Occipital lobe (tissue), 1 donor: ENCODE measurements at regions not wholly inside any gene's neighbourhood (a gene's known extent, or its start where the extent isn't known, plus 50 kb on each side); places are given as distances from the start of the nearest gene placed in this dataset.

Experiments
- DNase-seq: peaks from one replicate; lab custom pipeline; 2025; lab: John Stamatoyannopoulos, UW

DNA sequence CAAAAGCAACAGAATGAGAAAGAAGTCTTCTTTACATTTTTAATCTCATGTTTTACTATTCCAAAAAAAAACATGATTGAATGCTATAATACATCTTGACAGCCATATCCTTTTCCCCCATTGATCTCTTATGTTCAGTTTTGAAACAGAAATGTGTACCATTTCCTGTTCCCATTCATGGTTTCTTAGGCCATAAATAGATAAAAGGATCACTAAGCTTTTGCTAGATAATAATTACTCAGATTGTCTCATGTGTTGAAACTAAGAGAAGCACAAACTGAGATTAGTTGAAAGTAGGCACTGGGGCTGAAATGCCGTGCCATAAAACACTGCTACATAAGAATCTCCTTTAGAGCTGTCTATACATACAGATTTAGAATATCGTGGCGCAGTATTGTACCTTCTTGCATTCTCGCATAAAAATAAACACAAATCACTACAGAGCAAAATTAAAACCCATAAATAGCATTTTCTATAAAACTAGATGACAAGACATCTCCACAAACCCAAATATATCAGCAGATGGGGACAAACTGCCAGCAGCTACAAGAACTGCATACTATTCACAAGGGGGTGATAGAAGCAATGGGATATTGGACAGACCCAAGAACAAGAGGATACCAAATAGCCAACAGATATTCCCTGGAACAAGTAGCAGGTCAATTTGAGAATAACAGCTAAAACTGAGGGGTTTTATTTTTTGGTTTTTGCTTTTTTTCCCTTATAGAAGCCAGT is 405.3 kb upstream of the PRMT6 start:
- no peak for DNase-seq

DNA sequence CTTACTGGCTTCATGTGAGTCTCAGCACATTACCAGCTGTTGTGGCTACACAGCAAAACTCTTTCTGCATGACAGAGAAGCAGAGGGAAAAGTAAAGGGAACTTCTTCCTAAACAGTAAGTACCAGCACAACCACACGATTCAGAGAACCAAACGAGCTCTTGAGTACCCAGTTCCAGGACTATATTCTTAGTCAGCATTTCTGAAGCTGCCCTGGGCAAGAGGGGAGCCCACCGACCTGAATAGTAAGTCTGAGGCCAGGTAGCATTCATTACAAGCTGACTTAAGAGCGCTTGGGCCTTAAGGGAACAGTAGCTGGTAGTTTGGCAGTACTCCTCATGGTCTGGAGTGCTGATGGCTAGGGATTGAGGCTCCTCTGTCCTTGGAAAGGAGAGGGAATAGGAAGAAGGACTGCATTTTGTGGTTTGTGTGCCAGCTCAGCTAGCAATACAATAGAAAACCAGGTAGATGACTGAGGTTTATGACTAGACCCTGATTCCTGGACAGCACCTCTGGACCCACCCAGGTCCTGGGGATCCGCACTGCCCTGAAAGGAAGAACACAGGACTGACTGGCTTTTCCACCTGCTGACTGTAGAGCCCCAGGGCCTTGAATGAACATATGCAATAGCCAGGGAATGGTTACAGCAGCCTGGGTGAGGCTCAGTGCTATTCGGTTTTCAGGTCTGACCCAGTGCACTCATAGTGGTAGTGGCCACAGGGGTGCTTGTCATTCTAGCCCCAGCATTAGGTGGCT is 396.8 kb upstream of the PRMT6 start:
- no peak for DNase-seq

- DNase-seq, result no peak
Observed at GRCh38 chr1:106675558-106675957, 380.9 kb upstream of the PRMT6 start.

DNA sequence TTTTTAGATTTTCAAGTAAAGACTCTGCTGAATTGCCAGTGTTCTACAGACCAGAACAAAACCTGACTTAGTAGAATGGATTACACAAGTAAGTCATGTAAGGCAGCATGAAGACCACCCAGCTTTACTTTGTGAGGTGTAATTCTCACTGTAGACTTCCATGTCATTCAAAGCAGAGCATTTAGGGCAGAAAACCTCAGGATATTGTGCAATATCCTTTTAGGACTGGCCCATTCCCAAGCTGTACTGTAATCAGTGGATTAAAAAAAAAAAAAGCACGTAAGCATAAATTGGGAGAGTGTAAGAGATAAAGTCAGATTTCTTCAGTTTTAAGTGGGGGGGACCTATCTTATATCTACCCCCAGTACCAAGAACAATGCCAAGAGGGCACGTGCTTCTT is 380.5 kb upstream of the PRMT6 start:
- DNase-seq, result no peak

GRCh38 chr1:106677181-106677580 is 379.3 kb upstream of the PRMT6 start:
- DNase-seq, result no peak

- DNase-seq, result no peak
Observed at GRCh38 chr1:106677721-106678120, 378.8 kb upstream of the PRMT6 start.

- DNase-seq, result no peak
Observed at GRCh38 chr1:106678279-106679050, 378.0 kb upstream of the PRMT6 start.

GRCh38 chr1:106680216-106680615 is 376.3 kb upstream of the PRMT6 start:
- DNase-seq, result no peak

DNA sequence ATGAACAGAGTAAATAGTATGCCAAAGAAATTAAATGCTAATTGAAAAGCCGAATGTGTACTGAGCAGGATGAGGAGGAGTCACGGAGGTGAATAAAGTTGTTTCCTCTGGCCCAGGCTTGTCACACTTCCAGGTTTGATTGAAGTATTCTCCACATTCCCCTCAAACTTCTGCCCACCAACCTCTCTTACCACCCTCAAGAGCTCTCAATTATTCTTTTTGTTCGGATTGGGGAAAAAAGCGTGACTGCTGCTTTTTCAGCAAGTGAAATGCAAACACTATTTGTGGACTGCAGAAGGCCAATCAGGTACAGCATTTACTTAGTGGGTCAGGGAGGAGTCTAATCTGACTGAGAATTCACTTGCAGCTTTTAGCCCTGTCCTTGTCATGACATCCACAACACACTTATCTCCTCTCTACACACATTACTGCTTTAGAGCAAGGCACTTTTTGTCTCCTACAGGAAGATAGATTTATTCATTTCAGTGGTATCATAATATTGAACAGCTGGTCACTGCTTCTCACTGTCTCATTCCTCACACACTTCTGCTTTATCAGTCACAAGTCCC is 375.6 kb upstream of the PRMT6 start:
- DNase-seq, result no peak

GRCh38 chr1:106681939-106682522 is 374.4 kb upstream of the PRMT6 start:
- DNase-seq, result no peak

GRCh38 chr1:106688446-106688845 is 368.0 kb upstream of the PRMT6 start:
- DNase-seq, result no peak

DNA sequence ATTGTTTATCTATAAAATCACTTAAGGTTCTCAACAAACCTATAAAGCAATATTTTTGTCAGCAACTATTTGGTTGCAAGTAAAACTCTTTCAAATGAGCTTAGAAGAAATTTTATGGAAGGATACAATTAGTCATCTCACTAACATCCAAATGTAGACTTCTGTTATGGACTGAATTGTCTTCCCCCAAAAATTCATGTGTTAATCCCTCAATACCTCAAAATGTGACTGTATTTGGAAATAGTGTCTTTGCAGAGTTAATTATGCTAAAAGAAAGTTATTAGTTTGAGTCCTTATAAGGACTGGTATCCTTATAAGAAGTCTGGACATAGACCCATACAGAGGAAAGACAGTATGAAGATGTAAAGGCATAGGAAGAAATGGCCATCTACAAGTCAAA is 357.8 kb upstream of the PRMT6 start:
- no peak for DNase-seq

- DNase-seq, result no peak
Observed at GRCh38 chr1:106699433-106699832, 357.0 kb upstream of the PRMT6 start.

GRCh38 chr1:106700211-106700610 is 356.3 kb upstream of the PRMT6 start:
- no peak for DNase-seq

DNA sequence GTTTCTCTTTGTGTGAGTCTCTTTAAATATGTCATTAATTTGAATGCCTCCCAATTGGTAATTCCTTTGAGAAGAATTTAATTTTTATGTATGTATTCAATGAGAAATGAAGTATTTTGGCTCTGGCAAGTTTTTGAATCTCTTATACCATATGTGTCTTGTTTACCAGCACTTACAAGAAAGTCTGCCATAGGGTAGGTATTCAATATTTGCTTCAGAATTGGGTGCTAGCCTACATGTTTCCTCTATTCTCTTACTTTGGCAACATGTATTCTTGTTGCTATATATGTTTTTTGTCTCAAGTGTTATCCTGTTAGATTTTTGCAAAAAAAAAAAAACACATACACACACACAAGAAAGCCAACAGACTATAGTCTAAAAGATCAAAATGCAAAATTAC is 350.5 kb upstream of the PRMT6 start:
- no peak for DNase-seq

DNA sequence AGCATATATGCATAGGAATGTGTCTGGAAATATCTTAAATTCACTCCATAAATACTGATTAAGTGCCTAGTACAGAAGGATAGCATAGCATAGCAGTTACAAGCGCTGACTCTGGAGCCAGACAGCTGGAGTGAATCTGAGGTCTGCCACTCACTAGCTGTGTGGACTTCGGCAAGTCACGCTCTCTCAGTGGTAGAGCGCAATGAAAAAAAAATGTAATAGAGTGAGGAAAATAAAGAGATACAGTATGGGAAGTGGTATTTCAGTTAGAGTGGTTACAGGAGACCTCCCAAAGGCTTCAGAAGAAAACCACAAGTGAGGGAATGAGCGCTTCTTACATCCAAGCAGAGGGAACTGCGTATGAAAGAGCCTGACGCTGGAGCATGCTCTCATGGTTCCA is 338.9 kb upstream of the PRMT6 start:
- no peak for DNase-seq

DNA sequence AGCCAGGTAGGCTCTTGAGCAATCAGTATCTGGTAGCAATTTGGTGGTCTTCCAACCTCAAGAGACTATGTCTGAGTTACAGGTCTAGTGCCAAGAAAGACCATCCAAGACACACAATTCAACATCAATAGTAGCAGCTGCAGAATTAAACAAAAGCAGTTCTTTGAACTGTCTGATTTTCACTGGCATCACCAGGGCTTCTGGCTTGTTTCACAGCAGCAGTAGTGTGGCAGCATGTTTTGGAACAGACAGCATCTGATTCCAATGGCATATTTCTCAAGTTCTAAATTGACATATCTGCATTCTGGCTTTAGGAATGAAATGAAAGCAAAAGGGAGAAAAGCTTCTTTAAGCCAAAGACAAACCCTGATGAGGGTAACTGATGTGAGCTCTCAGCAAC is 334.7 kb upstream of the PRMT6 start:
- DNase-seq, result no peak

DNA sequence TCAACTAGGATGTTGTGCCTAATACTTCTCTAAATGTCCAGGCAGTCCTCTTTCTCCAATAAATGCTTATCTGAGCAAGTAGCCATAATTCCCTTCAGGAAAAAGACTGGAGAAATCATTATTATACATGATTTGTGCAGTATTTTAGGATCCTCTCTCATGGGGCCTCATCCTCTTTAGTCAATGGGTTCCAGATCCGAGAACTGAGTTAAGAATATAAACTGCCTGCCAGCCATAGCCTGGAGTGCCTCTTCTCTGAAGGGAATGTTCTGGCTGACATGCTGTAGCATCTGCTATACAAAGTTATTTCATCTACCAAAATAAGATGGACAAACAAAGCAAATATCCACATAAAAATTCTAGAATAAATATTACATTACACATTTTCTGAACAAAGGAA is 334.0 kb upstream of the PRMT6 start:
- no peak for DNase-seq

- DNase-seq, result no peak
Observed at GRCh38 chr1:106727171-106727570, 329.3 kb upstream of the PRMT6 start.

GRCh38 chr1:106746448-106747085 is 309.9 kb upstream of the PRMT6 start:
- DNase-seq, result no peak

- no peak for DNase-seq
Observed at GRCh38 chr1:106747232-106747631, 309.2 kb upstream of the PRMT6 start.
